Omental fat pad (tissue), 3 donors: ENCODE measurements at regions not wholly inside any gene's neighbourhood (a gene's known extent, or its start where the extent isn't known, plus 50 kb on each side); places are given as distances from the start of the nearest gene placed in this dataset.
"Not testable (repeated sequence)": the region's sequence is repeated elsewhere in the genome, so short reads cannot be mapped to it uniquely, and the experiment has no call there.

ENCODE experiments used
- ATAC-seq: fragments of 150-250 bp; one replicate; pipeline ENCODE4 v1.9.1; 2016; ENCODE audit warnings: mild to moderate bottlenecking, moderate library complexity; ENCODE audit not compliant: low FRiP score
- DNase-seq: peaks from one replicate; pipeline ENCODE4 v3.0.0-alpha.2; 2019; ENCODE audit warnings: low spot score
- TF ChIP-seq, protein P1 (sequence below), 3 donors: fragments of 450-650 bp; IDR thresholded peaks; one replicate each; pipeline ENCODE4 v1.5.1; 2016 to 2017; ENCODE audit warnings: antibody characterized with exemption in 3 of 3, mild to moderate bottlenecking in 3 of 3, moderate library complexity in 2 of 3

DNA sequence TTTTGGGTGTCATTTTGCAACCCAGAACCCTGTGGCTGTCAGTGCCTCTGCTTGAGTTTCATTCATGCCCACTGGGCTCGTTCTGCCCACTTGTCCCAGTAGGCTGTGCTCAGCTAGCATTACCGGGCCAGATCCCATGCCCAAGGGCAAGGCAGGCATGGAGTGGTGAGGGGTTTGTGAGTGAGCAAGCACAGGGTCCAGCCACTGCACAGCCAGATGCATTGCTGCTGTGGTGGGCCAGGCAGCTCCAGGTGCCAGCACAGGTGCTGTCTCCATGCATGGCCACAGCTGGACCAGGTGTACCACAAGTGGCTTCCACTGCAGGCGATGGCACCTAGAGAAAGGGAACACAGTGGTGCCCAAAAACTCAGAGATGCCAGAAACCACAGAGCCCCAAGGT, 1671.2 kb downstream of the OLFM4 start:
- ATAC-seq = no peak
- TF ChIP-seq, protein P1, sequence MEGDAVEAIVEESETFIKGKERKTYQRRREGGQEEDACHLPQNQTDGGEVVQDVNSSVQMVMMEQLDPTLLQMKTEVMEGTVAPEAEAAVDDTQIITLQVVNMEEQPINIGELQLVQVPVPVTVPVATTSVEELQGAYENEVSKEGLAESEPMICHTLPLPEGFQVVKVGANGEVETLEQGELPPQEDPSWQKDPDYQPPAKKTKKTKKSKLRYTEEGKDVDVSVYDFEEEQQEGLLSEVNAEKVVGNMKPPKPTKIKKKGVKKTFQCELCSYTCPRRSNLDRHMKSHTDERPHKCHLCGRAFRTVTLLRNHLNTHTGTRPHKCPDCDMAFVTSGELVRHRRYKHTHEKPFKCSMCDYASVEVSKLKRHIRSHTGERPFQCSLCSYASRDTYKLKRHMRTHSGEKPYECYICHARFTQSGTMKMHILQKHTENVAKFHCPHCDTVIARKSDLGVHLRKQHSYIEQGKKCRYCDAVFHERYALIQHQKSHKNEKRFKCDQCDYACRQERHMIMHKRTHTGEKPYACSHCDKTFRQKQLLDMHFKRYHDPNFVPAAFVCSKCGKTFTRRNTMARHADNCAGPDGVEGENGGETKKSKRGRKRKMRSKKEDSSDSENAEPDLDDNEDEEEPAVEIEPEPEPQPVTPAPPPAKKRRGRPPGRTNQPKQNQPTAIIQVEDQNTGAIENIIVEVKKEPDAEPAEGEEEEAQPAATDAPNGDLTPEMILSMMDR (IDR thresholded peaks at IDR 0.05) = no peak

GRCh38 chr13:54705738-54706137, 1677.1 kb downstream of the OLFM4 start:
- ATAC-seq (no peak), DNase-seq (no peak)
- TF ChIP-seq, protein P1 (IDR thresholded peaks at IDR 0.05) = no peak

More for the DNA sequence above, 1671.2 kb downstream of the OLFM4 start:
- DNase-seq = no peak

DNA sequence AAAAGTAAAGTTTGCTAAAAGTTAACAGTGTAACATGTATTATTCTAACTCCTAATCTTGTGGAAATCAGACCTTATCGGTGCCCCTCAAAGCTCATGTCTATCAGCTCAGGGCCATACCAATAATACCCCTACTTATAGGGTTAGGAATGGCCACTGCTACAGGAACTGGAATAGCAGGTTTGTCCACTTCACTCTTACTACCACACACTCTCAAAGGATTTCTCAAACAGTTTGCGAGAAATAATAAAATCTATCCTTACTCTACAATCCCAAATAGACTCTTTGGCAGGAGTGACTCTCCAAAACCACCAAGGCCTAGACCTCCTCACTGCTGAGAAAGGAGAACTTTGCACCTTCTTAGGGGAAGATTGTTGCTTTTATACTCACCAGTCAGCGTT, 1677.7 kb downstream of the OLFM4 start:
- DNase-seq (no peak), ATAC-seq (no peak)
- TF ChIP-seq, protein P1 (IDR thresholded peaks at IDR 0.05) = no peak

DNA sequence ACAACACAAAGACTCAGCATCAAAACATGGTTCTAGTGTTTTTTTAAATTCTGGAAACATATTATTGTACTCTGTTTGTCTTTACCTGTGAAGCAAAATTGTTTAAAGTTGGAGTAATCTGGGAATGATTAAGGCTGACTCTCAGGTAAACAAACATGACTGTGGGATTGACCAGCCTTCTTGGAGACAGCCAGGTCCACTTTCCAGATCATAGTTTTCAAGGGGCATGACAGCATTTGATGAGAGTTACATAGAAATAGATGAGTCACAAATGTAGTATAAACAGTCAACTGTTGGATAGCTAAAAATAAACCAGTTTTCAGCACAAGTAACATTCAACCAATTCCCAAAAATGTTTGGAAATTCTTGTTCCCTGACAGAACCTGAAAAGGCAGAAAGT, 1680.9 kb downstream of the OLFM4 start:
- TF ChIP-seq, protein P1 (IDR thresholded peaks at IDR 0.05) = no peak
- ATAC-seq (no peak), DNase-seq (no peak)

DNA sequence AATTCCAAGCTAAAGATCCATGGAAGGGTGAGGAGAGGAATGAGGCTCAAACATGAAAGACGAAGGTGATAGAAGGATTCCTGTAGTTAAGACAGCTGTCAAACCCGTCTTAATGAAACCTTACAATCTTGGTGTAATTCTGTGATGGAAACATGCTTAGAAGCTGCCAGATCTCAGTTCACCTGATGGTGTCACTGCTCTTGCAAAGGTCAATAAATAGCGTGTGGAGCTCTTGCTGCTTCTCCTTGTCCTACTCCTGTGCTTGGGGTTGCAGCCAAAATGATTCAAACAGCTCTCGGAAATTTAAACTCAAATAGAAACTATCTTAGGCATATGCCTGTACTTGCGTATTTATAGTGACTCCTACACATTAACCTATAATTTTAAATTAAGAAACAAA, 1705.0 kb downstream of the OLFM4 start:
- DNase-seq = no peak
- TF ChIP-seq, protein P1 (IDR thresholded peaks at IDR 0.05) = no peak
- ATAC-seq = no peak

- not testable (repeated sequence) for DNase-seq, ATAC-seq
Observed at GRCh38 chr13:54737211-54737610, 1708.6 kb downstream of the OLFM4 start.

DNA sequence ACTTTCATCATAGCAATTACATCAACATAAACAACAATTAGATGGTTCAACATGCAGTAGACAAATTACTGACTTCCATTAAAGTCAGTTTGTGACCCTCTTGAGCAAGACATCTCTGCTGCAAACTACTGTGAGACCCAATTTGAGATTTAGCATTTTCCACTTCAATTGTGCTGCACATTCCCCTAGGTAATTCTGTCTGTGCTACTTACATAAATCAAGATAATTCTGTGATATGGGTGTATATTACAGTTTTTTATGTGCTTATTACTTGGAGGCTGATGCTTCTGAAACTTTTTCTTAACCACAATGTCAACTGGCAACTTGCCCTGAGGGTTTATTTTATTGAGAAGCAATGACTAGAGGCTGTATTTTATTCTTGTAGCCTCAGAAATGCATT, 1714.4 kb downstream of the OLFM4 start:
- ATAC-seq (no peak), DNase-seq (no peak)
- TF ChIP-seq, protein P1 (IDR thresholded peaks at IDR 0.05) = no peak

- DNase-seq (no peak), ATAC-seq (no peak)
- TF ChIP-seq, protein P1 (IDR thresholded peaks at IDR 0.05) = no peak
Observed at GRCh38 chr13:54744747-54745146, 1716.1 kb downstream of the OLFM4 start.
